OCI-LY3 (cell line): ENCODE measurements at regions not wholly inside any gene's neighbourhood (a gene's known extent, or its start where the extent isn't known, plus 50 kb on each side); places are given as distances from the start of the nearest gene placed in this dataset.

Source experiments
- H2AFZ ChIP-seq: fragments of 200-600, 300-600 bp; shearing (Covaris generic); 2 replicates; pipeline ENCODE4 v1.6.0; 2014; ENCODE audit warnings: antibody characterized with exemption, low read depth, low read length
- H3K27ac ChIP-seq: fragments of 200-600, 300-600 bp; sonication (generic); 2 replicates; pipeline ENCODE4 v1.5.1; 2014; ENCODE audit warnings: mild to moderate bottlenecking, low read length, moderate library complexity, mixed read lengths
- H3K27me3 ChIP-seq: fragments of 200-600, 300-600 bp; sonication (generic); 2 replicates; pipeline ENCODE4 v1.6.1; 2014; ENCODE audit warnings: low read depth, low read length, mixed read lengths
- H3K36me3 ChIP-seq: fragments of 200-600, 300-600 bp; sonication (generic); replicated peaks from 2 replicates; pipeline ENCODE3; 2014; ENCODE audit warnings: low read depth, low read length, mixed read lengths
- H3K4me1 ChIP-seq: fragments of 300-600, 200-600 bp; sonication (generic); 2 replicates; pipeline ENCODE4 v1.6.1; 2014; ENCODE audit warnings: low read length, mixed read lengths
- H3K4me2 ChIP-seq: fragments of 200-600, 300-600 bp; sonication (generic); 2 replicates; pipeline ENCODE4 v1.6.1; 2014; ENCODE audit warnings: low read length, mixed read lengths
- H3K4me3 ChIP-seq: fragments of 300-600, 200-600 bp; sonication (generic); 2 replicates; pipeline ENCODE4 v1.5.1; 2014; ENCODE audit warnings: antibody characterized with exemption, mild to moderate bottlenecking, low read length, moderate library complexity
- H3K79me2 ChIP-seq: fragments of 300-600, 200-600 bp; shearing (Covaris generic); 2 replicates; pipeline ENCODE4 v1.6.1; 2014; ENCODE audit warnings: mild to moderate bottlenecking, low read length, mixed read lengths
- H3K9ac ChIP-seq: fragments of 300-600, 200-600 bp; shearing (Covaris generic); 2 replicates; pipeline ENCODE4 v1.6.0; 2014; ENCODE audit warnings: mild to moderate bottlenecking, low read length, moderate library complexity
- H3K9me3 ChIP-seq: fragments of 200-600, 300-600 bp; shearing (Covaris generic); 2 replicates; pipeline ENCODE4 v1.6.1; 2014; ENCODE audit warnings: low read length, mixed read lengths; ENCODE audit not compliant: insufficient read depth
- H4K20me1 ChIP-seq: fragments of 200-600, 300-600 bp; sonication (generic); 2 replicates; pipeline ENCODE4 v1.6.1; 2016; ENCODE audit warnings: low read length, mixed read lengths; ENCODE audit not compliant: insufficient read depth
- EZH2phosphoT487 ChIP-seq: fragments of 200-600 bp; shearing (Covaris generic); IDR thresholded peaks from 2 replicates; pipeline ENCODE4 v1.6.1; 2018; ENCODE audit warnings: antibody characterized with exemption, mixed run types, low read depth
- TF ChIP-seq, protein P1 (sequence below): fragments of 200-600, 300-600 bp; sonication (generic); IDR thresholded peaks from 2 replicates; pipeline ENCODE4 v1.5.1; 2014; ENCODE audit warnings: antibody characterized with exemption, low read length, low read depth

DNA sequence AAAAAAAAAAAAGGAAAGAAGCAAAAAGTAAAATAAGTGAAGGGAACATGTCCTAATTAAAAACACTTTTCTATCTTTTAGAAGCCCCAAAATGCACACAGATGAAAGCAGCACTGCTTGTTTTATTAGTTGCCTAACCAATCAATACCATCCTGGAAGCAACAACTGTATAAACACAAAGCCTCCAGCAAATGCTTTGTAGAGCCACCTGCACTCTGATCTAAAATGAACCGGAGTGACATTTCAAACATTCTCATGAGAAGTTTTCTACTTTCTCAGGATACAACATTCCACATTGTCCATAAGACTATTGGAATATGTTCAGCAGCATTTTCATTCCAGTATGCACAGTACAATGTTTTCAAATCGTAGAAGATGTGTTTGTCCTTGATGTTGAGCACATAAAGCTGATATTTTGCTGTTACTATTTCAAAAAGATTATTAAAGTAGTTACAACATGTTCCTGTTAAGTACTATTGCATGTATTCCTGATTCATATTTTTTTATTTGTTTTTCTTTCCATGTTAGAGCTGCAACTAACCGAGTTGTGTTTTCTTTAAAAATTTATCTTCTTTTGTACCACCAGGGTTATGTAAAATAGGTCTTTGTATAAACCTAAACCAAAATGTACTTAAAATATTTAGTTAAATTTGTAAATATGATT, 50.3 kb upstream of the PLSCR5 start:
- H3K27ac ChIP-seq: no peak overlapping the region
- H2AFZ ChIP-seq: no peak overlapping the region
- H3K27me3 ChIP-seq: no peaks in the 10 kb centered on the region
- no peak overlapping the region for H3K4me3 ChIP-seq
- H3K4me2 ChIP-seq: no peak overlapping the region
- H4K20me1 ChIP-seq: no peaks in the 10 kb centered on the region
- TF ChIP-seq EZH2phosphoT487: no peak
- TF ChIP-seq, protein P1, sequence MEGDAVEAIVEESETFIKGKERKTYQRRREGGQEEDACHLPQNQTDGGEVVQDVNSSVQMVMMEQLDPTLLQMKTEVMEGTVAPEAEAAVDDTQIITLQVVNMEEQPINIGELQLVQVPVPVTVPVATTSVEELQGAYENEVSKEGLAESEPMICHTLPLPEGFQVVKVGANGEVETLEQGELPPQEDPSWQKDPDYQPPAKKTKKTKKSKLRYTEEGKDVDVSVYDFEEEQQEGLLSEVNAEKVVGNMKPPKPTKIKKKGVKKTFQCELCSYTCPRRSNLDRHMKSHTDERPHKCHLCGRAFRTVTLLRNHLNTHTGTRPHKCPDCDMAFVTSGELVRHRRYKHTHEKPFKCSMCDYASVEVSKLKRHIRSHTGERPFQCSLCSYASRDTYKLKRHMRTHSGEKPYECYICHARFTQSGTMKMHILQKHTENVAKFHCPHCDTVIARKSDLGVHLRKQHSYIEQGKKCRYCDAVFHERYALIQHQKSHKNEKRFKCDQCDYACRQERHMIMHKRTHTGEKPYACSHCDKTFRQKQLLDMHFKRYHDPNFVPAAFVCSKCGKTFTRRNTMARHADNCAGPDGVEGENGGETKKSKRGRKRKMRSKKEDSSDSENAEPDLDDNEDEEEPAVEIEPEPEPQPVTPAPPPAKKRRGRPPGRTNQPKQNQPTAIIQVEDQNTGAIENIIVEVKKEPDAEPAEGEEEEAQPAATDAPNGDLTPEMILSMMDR: no peak
- no peak overlapping the region for H3K9ac ChIP-seq
- H3K36me3 ChIP-seq: no peaks in the 10 kb centered on the region
- no peaks in the 10 kb centered on the region for H3K4me1 ChIP-seq
- no peaks in the 10 kb centered on the region for H3K9me3 ChIP-seq
- no peaks in the 10 kb centered on the region for H3K79me2 ChIP-seq
